ENCODE measurements at regions not wholly inside any gene's neighbourhood (a gene's known extent, or its start where the extent isn't known, plus 50 kb on each side); places are given as distances from the start of the nearest gene placed in this dataset.

- H3K27me3 ChIP-seq (ENCODE audit: control insufficient read depth in 4 of 4, insufficient read depth in 4 of 4, low read length in 3 of 4), result no peaks in the 10 kb centered on the region
- H3K9me3 ChIP-seq (ENCODE audit: control insufficient read depth in 4 of 4, low read length in 3 of 4), result no peaks in the 10 kb centered on the region
- no peaks in the 10 kb centered on the region for H3K36me3 ChIP-seq (ENCODE audit: control insufficient read depth in 4 of 4, insufficient read depth in 3 of 4, low read depth in 1 of 4, low read length in 3 of 4)
- no peaks in the 10 kb centered on the region for H3K4me1 ChIP-seq (ENCODE audit: control insufficient read depth in 4 of 4, insufficient read depth in 4 of 4, low read length in 3 of 4)
- no peak for DNase-seq (ENCODE audit: low spot score)
- H3K27ac ChIP-seq (ENCODE audit: low read depth in 1 of 2, low read length in 2 of 2), result no peak overlapping the region
- H3K4me3 ChIP-seq (ENCODE audit: low read depth in 1 of 3, low read length in 3 of 3), result no peak overlapping the region
- no peak overlapping the region for H3K9ac ChIP-seq (ENCODE audit: low read depth in 1 of 2, low read length in 2 of 2)
- TF ChIP-seq RAD21 (IDR thresholded peaks at IDR 0.05), result no peak
Observed at GRCh38 chr3:102057781-102058421, 208.6 kb downstream of the NFKBIZ start.

GRCh38 chr3:102059145-102059943, 210.0 kb downstream of the NFKBIZ start:
- no peak for TF ChIP-seq YY1 (IDR thresholded peaks at IDR 0.05)
- TF ChIP-seq GABPA (IDR thresholded peaks at IDR 0.05 in 1 of 2, conservative IDR thresholded peaks at IDR 0.05 in 1 of 2), result no peak
- TF ChIP-seq HNF4G (IDR thresholded peaks at IDR 0.05), result no peak
- no peak for TF ChIP-seq EGR1 (IDR thresholded peaks at IDR 0.05; ENCODE audit: low read depth in 2 of 2)
- TF ChIP-seq RAD21 (IDR thresholded peaks at IDR 0.05), result no peak
- TF ChIP-seq SP1 (IDR thresholded peaks at IDR 0.05), result no peak
- TF ChIP-seq ZBTB33 (IDR thresholded peaks at IDR 0.05), result no peak
- no peak for TF ChIP-seq NR2F2 (IDR thresholded peaks at IDR 0.05)
- no peak for TF ChIP-seq JUND (IDR thresholded peaks at IDR 0.05)
- no peak for TF ChIP-seq CTCF (IDR thresholded peaks at IDR 0.05; ENCODE audit: low read depth, low read length, missing input control)
- TF ChIP-seq RXRA (IDR thresholded peaks at IDR 0.05), result no peak
- no peak for TF ChIP-seq FOXA1 (IDR thresholded peaks at IDR 0.05)
- no peak overlapping the region for H3K27ac ChIP-seq (ENCODE audit: low read depth in 1 of 2, low read length in 2 of 2)
- 86% methylated on average over 8 of the region's 8 CpGs for WGBS

GRCh38 chr3:102060814-102061213, 211.5 kb downstream of the NFKBIZ start:
- WGBS, result 84% methylated on average over 1 of the region's 1 CpG
- Histone ChIP-seq H3K36me3 (ENCODE audit: control insufficient read depth in 4 of 4, insufficient read depth in 3 of 4, low read depth in 1 of 4, low read length in 3 of 4) (no peaks in the 10 kb centered on the region), H3K27me3 (ENCODE audit: control insufficient read depth in 4 of 4, insufficient read depth in 4 of 4, low read length in 3 of 4) (no peaks in the 10 kb centered on the region), H3K4me3 (ENCODE audit: low read depth in 1 of 3, low read length in 3 of 3) (no peak overlapping the region), H3K9ac (ENCODE audit: low read depth in 1 of 2, low read length in 2 of 2) (no peak overlapping the region), H3K4me1 (ENCODE audit: control insufficient read depth in 4 of 4, insufficient read depth in 4 of 4, low read length in 3 of 4) (no peaks in the 10 kb centered on the region), H3K27ac (ENCODE audit: low read depth in 1 of 2, low read length in 2 of 2) (no peak overlapping the region), H3K9me3 (ENCODE audit: control insufficient read depth in 4 of 4, low read length in 3 of 4) (no peaks in the 10 kb centered on the region)
- DNase-seq (ENCODE audit: low spot score), result no peak
- no peak for TF ChIP-seq FOXA2 (IDR thresholded peaks at IDR 0.05)
- peak in 1 of 2 donors; percentile 24 for TF ChIP-seq JUND (IDR thresholded peaks at IDR 0.05)
- no peak for TF ChIP-seq YY1 (IDR thresholded peaks at IDR 0.05)

More at GRCh38 chr3:102059145-102059943, 210.0 kb downstream of the NFKBIZ start:
- DNase-seq (ENCODE audit: low spot score), result no peak
- Histone ChIP-seq H3K4me3 (ENCODE audit: low read depth in 1 of 3, low read length in 3 of 3) (no peak overlapping the region), H3K36me3 (ENCODE audit: control insufficient read depth in 4 of 4, insufficient read depth in 3 of 4, low read depth in 1 of 4, low read length in 3 of 4) (no peaks in the 10 kb centered on the region), H3K27me3 (ENCODE audit: control insufficient read depth in 4 of 4, insufficient read depth in 4 of 4, low read length in 3 of 4) (no peaks in the 10 kb centered on the region), H3K9me3 (ENCODE audit: control insufficient read depth in 4 of 4, low read length in 3 of 4) (no peaks in the 10 kb centered on the region), H3K4me1 (ENCODE audit: control insufficient read depth in 4 of 4, insufficient read depth in 4 of 4, low read length in 3 of 4) (no peaks in the 10 kb centered on the region), H3K9ac (ENCODE audit: low read depth in 1 of 2, low read length in 2 of 2) (no peak overlapping the region)
